GM19463 (cell line): ENCODE measurements at regions not wholly inside any gene's neighbourhood (a gene's known extent, or its start where the extent isn't known, plus 50 kb on each side); places are given as distances from the start of the nearest gene placed in this dataset.
"Not testable (repeated sequence)": the region's sequence is repeated elsewhere in the genome, so short reads cannot be mapped to it uniquely, and the experiment has no call there.

Experiments
- ATAC-seq: cut with Tn5 transposase; IDR thresholded peaks from one replicate; pipeline ENCODE4 v1.9.1; 2021; ENCODE audit warnings: mild to moderate bottlenecking, moderate library complexity; ENCODE audit not compliant: unreplicated experiment

DNA sequence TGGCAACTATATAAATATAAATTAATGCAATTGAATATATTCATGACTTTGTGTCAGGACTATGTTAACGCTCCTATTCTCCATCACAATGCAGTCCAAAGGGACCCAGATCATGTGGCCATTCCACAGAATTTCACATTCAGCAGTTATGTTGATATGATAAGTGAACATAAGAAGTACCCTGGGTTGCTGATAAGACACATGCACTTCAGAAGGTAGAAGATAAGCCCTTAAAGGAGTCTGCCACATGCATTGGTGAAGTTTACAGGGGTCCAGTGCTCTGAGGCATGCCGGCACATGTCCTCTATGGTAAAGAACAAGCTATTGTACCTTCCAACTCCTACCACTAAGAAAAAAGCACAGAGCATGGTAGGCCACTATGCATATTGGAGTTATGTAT is 76.4 kb downstream of the PHAX start:
- no peak for ATAC-seq

GRCh38 chr5:126680191-126680817 is 79.6 kb downstream of the PHAX start:
- ATAC-seq, result peak; percentile 76

DNA sequence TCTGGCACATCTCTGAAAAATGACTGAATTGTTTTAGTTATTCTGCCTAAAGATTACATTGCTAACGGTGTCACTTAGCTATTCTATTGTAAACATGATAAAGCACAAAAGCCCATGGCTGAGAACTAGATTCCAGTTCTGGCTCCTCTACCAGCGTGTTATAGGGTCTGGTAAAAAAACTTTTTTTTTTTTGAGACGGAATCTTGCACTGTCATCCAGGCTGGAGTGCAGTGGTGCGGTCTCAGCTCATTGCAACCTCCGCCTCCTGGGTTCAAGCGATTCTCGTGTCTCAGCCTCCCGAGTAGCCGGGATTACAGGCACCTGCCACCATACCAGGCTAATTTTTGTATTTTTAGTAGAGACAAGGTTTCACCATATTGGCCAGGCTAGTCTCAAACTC is 80.6 kb downstream of the PHAX start:
- not testable (repeated sequence) for ATAC-seq

- ATAC-seq, result no peak
Observed at GRCh38 chr5:126681970-126682369, 81.2 kb downstream of the PHAX start.

GRCh38 chr5:126682856-126683255 is 82.1 kb downstream of the PHAX start:
- ATAC-seq, result no peak

DNA sequence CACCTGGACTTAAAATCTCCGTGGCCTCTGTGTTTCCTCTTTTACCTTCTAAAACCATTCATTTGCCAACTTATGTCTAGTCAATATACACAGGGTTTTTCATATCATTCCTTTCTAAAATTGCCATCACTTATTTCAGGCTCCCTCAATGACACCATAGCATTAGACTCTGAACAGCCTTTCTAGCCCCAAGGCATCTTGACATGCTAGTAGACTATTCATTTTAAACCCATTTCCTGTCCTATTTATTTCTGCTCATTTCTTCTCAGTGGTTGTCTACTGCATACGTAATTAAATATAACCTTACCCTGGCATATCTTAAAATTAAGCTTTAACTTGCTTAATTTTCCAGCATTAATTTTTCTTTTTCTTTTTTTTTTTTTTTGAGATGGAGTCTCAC is 83.2 kb downstream of the PHAX start:
- no peak for ATAC-seq

DNA sequence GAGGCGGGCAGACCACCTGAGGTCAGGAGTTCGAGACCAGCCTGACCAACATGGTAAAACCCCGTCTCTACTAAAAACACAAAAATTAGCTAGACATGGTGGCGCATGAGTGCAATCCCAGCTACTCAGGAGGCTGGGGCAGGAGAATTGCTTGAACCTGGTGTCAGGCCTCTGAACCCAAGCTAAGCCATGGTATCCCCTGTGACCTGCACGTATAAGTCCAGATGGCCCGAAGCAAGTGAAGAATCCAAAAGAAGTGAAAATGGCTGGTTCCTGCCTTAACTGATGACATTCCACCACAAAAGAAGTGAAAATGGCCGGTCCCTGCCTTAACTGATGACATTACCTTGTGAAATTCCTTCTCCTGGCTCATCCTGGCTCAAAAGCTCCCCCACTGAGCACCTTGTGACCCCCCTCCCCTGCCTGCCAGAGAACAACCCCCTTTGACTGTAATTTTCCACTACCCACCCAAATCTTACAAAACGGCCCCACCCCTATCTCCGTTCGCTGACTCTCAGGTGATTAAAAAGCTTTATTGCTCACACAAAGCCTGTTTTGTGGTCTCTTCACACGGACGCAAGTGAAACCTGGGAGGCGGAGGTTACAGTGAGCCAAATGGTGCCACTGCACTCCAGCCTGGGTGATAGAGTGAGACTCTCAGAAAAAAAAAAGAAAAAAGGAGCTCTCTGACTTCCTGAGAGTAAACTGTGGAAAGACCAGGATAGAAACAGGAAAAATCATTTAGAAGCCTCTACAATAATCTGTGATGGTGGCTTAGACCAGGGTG is 84.1 kb downstream of the PHAX start:
- peak; percentile 37 for ATAC-seq

DNA sequence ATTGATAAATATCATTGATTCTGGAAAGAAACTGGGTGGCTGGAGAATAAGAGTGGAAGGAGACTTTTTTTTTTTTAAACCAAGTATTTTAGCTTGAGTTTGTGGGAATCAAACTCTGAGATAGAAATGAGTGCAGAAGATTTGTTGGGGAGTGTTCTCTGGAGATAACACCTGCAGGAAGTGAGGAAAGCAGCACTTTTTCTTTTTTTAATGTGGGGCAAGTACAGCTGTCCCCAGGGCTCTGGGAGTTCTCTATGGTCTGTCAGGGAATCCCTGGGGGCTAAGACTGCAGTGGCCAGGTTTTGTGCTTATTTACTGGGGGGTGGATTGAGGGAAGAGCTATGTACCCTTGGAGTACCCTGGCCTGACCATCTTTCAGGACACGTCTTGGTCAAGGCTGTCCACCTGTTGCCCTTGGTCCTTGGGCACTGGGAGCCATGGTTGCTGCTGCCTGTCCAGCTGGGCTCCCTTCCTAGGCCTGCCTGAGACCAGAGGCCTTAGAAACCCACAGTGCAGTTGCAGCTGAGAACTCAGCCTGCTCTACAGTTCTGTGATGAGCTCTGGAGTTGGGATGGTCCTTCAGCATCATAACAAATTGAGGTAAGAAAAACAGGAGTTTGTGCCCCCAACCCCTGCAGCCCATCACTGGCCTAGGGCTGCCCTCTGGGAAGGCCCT is 85.8 kb downstream of the PHAX start:
- peak; percentile 66 for ATAC-seq

- ATAC-seq, result no peak
Observed at GRCh38 chr5:126692971-126693370, 84.0 kb upstream of the LMNB1 start.

GRCh38 chr5:126693806-126694205 is 83.1 kb upstream of the LMNB1 start:
- ATAC-seq, result no peak

GRCh38 chr5:126694403-126694802 is 82.5 kb upstream of the LMNB1 start:
- ATAC-seq, result no peak

- ATAC-seq, result no peak
Observed at GRCh38 chr5:126695091-126695490, 81.8 kb upstream of the LMNB1 start.

DNA sequence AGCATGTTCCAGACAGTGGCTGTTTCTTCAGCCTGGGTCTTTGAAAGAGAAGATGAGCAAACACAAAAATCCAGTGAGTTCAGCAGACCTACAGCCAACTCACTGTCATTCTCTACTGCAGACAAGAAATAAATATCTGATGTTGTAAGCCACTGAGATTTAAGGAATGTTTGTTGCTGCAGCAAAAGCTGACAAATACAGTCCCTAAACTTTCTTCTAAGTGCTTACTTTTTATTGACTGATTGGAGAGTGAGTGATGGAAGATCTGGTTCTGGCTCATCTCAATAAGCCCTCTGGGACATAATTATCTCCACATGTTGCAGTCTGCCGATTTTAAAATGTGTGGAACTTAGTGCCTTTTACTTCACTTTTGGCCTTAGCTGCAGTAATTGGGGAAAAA is 69.9 kb upstream of the LMNB1 start:
- no peak for ATAC-seq

DNA sequence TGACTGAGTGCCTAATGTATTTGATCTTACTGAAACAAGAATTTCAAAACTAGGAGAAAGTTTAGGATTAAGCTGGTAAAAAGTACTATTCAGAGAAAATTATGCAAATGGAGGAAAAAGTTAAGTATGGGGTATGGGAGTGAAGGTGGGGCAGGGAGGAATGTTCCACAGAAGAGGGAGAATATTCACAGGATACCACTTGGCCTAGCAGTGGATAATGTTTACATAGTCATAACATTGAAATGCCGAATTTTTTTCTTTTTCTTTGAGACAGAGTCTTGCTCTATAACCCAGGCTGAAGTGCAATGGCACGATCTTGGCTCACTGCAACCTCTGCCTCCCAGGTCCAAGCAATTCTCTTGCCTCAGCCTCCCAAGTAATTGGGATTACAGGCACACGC is 61.2 kb upstream of the LMNB1 start:
- no peak for ATAC-seq

- ATAC-seq, result no peak
Observed at GRCh38 chr5:126716861-126717260, 60.1 kb upstream of the LMNB1 start.

DNA sequence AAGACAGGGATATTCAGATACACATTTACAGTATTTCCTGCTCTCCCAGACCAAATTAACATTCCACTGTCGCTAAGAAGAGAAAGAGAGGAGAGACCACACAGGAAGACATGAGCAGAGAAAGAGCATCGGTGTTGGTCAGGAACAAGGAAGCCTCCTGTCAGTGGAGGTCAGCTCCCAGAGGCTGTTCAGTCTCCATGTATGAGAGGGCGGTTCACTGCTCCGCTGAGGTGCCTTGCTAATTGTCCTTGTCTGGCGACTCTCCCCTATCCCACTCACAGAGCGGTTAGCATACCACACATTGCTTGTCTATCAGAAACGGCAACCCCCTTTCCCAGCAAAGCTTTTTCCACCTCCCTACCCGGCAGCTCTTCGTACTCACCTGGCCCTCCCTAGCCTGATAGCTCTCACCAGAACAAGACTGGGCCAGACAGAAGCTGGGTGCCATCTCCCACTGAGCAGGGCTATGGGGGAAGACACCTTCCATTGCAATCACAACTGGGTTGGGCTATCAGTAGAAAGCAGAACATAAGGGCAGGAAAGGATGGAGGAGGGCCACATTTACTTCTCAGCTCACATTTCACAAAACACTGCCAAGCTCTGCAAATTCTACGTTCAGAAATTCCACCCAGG is 58.6 kb upstream of the LMNB1 start:
- ATAC-seq, result no peak

GRCh38 chr5:126720369-126720768 is 56.6 kb upstream of the LMNB1 start:
- no peak for ATAC-seq

DNA sequence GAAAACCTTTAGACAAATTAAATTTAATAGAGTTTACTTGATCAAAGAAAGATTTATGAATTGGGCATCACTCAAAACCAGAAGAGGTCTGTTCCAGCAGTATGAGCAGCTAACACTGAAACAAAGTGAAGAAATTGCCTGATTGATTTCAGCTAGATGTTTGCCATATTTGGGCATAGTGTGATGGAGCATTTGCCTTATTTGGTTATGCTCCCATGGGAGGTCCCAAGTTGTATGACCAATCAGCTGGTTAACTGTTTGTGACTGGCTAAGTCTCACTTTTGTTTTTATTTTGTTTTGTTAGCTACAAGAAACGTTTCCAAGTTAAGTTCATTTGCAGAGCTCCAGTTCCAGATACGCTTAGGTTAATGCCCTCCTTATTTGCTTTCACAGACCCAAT is 53.3 kb upstream of the LMNB1 start:
- no peak for ATAC-seq
